BJ (cell line): ENCODE measurements at regions not wholly inside any gene's neighbourhood (a gene's known extent, or its start where the extent isn't known, plus 50 kb on each side); places are given as distances from the start of the nearest gene placed in this dataset.

ENCODE experiments used
- CTCF ChIA-PET: fragments of 350-600 bp; formaldehyde crosslinking; extraction: SDS; loops from one replicate; lab custom pipeline; 2021; ENCODE audit warnings: antibody characterized with exemption, inconsistent platforms; lab: Yijun Ruan, JAX
- POLR2A ChIA-PET: fragments of 300-600 bp; sonication (Branson Sonifier 250); formaldehyde crosslinking; extraction: SDS; loops from one replicate; lab custom pipeline; 2021; ENCODE audit warnings: antibody characterized with exemption; lab: Charles Lee
- DNase-seq: peaks from one replicate; pipeline ENCODE4 v3.0.0-alpha.2; 2011; ENCODE audit warnings: low read depth
- H3K27me3 ChIP-seq: 2 replicates; pipeline ENCODE4 v1.6.0; 2011; ENCODE audit warnings: low read length; ENCODE audit not compliant: control insufficient read depth, insufficient read depth
- H3K36me3 ChIP-seq: 2 replicates; pipeline ENCODE4 v1.5.1; 2011; ENCODE audit warnings: low read length; ENCODE audit not compliant: control insufficient read depth, insufficient read depth
- H3K4me3 ChIP-seq: 2 replicates; pipeline ENCODE4 v1.5.1; 2011; ENCODE audit warnings: low read depth, mild to moderate bottlenecking, control low read depth, low read length
- CTCF ChIP-seq: IDR thresholded peaks from 2 replicates; pipeline ENCODE4 v1.5.1; 2011; ENCODE audit warnings: low read depth, mild to moderate bottlenecking, control low read depth, inconsistent platforms, low read length, moderate library complexity; ENCODE audit not compliant: insufficient read depth

- DNase-seq, result no peak
- TF ChIP-seq CTCF, result no peak
- no peak overlapping the region for H3K4me3 ChIP-seq
- ChIA-PET POLR2A (no interaction called here), CTCF (no interaction called here)
- H3K36me3 ChIP-seq, result no peaks in the 10 kb centered on the region
- no peaks in the 10 kb centered on the region for H3K27me3 ChIP-seq
Measured at GRCh38 chr5:62938927-62939326, 360.3 kb downstream of the LRRC70 start.

GRCh38 chr5:62937661-62938558 lies 359.3 kb downstream of the LRRC70 start:
- ChIA-PET POLR2A (no interaction called here), CTCF (no interaction called here)
- DNase-seq, result no peak
- H3K36me3 ChIP-seq, result no peaks in the 10 kb centered on the region
- no peak for TF ChIP-seq CTCF
- no peaks in the 10 kb centered on the region for H3K27me3 ChIP-seq
- no peak overlapping the region for H3K4me3 ChIP-seq

- TF ChIP-seq CTCF, result no peak
- DNase-seq, result no peak
- H3K36me3 ChIP-seq, result no peaks in the 10 kb centered on the region
- H3K4me3 ChIP-seq, result no peak overlapping the region
- H3K27me3 ChIP-seq, result no peaks in the 10 kb centered on the region
- ChIA-PET POLR2A (no interaction called here), CTCF (no interaction called here)
Measured at GRCh38 chr5:62935660-62936059, 357.0 kb downstream of the LRRC70 start.

- CTCF ChIA-PET, result no interaction called here
- POLR2A ChIA-PET, result no interaction called here
Measured at GRCh38 chr5:62934319-62934718, 355.7 kb downstream of the LRRC70 start.

GRCh38 chr5:62933261-62933660 lies 354.6 kb downstream of the LRRC70 start:
- H3K36me3 ChIP-seq, result no peaks in the 10 kb centered on the region
- DNase-seq, result no peak
- H3K27me3 ChIP-seq, result no peaks in the 10 kb centered on the region
- no peak overlapping the region for H3K4me3 ChIP-seq
- no peak for TF ChIP-seq CTCF
- POLR2A ChIA-PET, result no interaction called here
- CTCF ChIA-PET, result no interaction called here

More at GRCh38 chr5:62934319-62934718, 355.7 kb downstream of the LRRC70 start:
- no peak for TF ChIP-seq CTCF
- DNase-seq, result no peak
- Histone ChIP-seq H3K36me3 (no peaks in the 10 kb centered on the region), H3K27me3 (no peaks in the 10 kb centered on the region), H3K4me3 (no peak overlapping the region)
